ENCODE measurements at regions not wholly inside any gene's neighbourhood (a gene's known extent, or its start where the extent isn't known, plus 50 kb on each side); places are given as distances from the start of the nearest gene placed in this dataset.

- no peak overlapping the region for H3K27ac ChIP-seq (ENCODE audit: low read depth, low read length, poor library complexity, severe bottlenecking)
- no peak overlapping the region for H3K9ac ChIP-seq (ENCODE audit: low read length)
- H3K36me3 ChIP-seq (ENCODE audit: insufficient read depth, low read length): no peaks in the 10 kb centered on the region
- H3K27me3 ChIP-seq (ENCODE audit: insufficient read depth, low read length): no peaks in the 10 kb centered on the region
- no peak overlapping the region for H3K4me2 ChIP-seq (ENCODE audit: low read length)
- TF ChIP-seq CTCF (IDR thresholded peaks at IDR 0.05; ENCODE audit: low read length) (no peak), EZH2 (IDR thresholded peaks at IDR 0.05; ENCODE audit: borderline replicate concordance, low read length) (no peak)
- H3K4me3 ChIP-seq (ENCODE audit: low read depth, low read length, poor library complexity, severe bottlenecking): no peak overlapping the region
- no peaks in the 10 kb centered on the region for H3K79me2 ChIP-seq (ENCODE audit: insufficient read depth, low read length)
- H3F3A ChIP-seq (ENCODE audit: insufficient read depth, low read length): no peaks in the 10 kb centered on the region
- H4K20me1 ChIP-seq (ENCODE audit: insufficient read depth, low read length): no peaks in the 10 kb centered on the region
- no peaks in the 10 kb centered on the region for H3K9me2 ChIP-seq (ENCODE audit: low read depth, low read length)
- H3K4me1 ChIP-seq (ENCODE audit: insufficient read depth, low read length, severe bottlenecking): no peaks in the 10 kb centered on the region
- H2AFZ ChIP-seq (ENCODE audit: low read length): no peak overlapping the region
- H3K9me3 ChIP-seq (ENCODE audit: low read length): no peaks in the 10 kb centered on the region
Measured at GRCh38 chr14:82536566-82536965, 1002.9 kb upstream of the SEL1L start.

GRCh38 chr14:82537831-82538230 lies 1004.2 kb upstream of the SEL1L start:
- no peaks in the 10 kb centered on the region for H3K36me3 ChIP-seq (ENCODE audit: insufficient read depth, low read length)
- TF ChIP-seq CTCF (IDR thresholded peaks at IDR 0.05; ENCODE audit: low read length) (no peak), EZH2 (IDR thresholded peaks at IDR 0.05; ENCODE audit: borderline replicate concordance, low read length) (no peak)
- H3K4me2 ChIP-seq (ENCODE audit: low read length): no peak overlapping the region
- H2AFZ ChIP-seq (ENCODE audit: low read length): no peak overlapping the region
- H3K4me3 ChIP-seq (ENCODE audit: low read depth, low read length, poor library complexity, severe bottlenecking): no peak overlapping the region
- H3K27me3 ChIP-seq (ENCODE audit: insufficient read depth, low read length): no peaks in the 10 kb centered on the region
- H3K9ac ChIP-seq (ENCODE audit: low read length): no peak overlapping the region
- no peaks in the 10 kb centered on the region for H3K4me1 ChIP-seq (ENCODE audit: insufficient read depth, low read length, severe bottlenecking)
- no peak overlapping the region for H3K27ac ChIP-seq (ENCODE audit: low read depth, low read length, poor library complexity, severe bottlenecking)
- no peaks in the 10 kb centered on the region for H3K9me3 ChIP-seq (ENCODE audit: low read length)
- no peaks in the 10 kb centered on the region for H4K20me1 ChIP-seq (ENCODE audit: insufficient read depth, low read length)
- no peaks in the 10 kb centered on the region for H3F3A ChIP-seq (ENCODE audit: insufficient read depth, low read length)
- H3K9me2 ChIP-seq (ENCODE audit: low read depth, low read length): no peaks in the 10 kb centered on the region
- no peaks in the 10 kb centered on the region for H3K79me2 ChIP-seq (ENCODE audit: insufficient read depth, low read length)

GRCh38 chr14:82546401-82546800 lies 1012.7 kb upstream of the SEL1L start:
- Histone ChIP-seq H3K4me1 (ENCODE audit: insufficient read depth, low read length, severe bottlenecking) (no peaks in the 10 kb centered on the region), H3K27me3 (ENCODE audit: insufficient read depth, low read length) (no peaks in the 10 kb centered on the region), H2AFZ (ENCODE audit: low read length) (no peak overlapping the region), H4K20me1 (ENCODE audit: insufficient read depth, low read length) (no peaks in the 10 kb centered on the region), H3K9ac (ENCODE audit: low read length) (no peak overlapping the region), H3K27ac (ENCODE audit: low read depth, low read length, poor library complexity, severe bottlenecking) (no peak overlapping the region), H3K4me3 (ENCODE audit: low read depth, low read length, poor library complexity, severe bottlenecking) (no peak overlapping the region), H3K36me3 (ENCODE audit: insufficient read depth, low read length) (no peaks in the 10 kb centered on the region), H3K79me2 (ENCODE audit: insufficient read depth, low read length) (no peaks in the 10 kb centered on the region), H3K4me2 (ENCODE audit: low read length) (no peak overlapping the region), H3K9me3 (ENCODE audit: low read length) (no peaks in the 10 kb centered on the region), H3K9me2 (ENCODE audit: low read depth, low read length) (no peaks in the 10 kb centered on the region), H3F3A (ENCODE audit: insufficient read depth, low read length) (no peaks in the 10 kb centered on the region)
- TF ChIP-seq EZH2 (IDR thresholded peaks at IDR 0.05; ENCODE audit: borderline replicate concordance, low read length) (no peak), CTCF (IDR thresholded peaks at IDR 0.05; ENCODE audit: low read length) (no peak)
